ENCODE measurements at regions not wholly inside any gene's neighbourhood (a gene's known extent, or its start where the extent isn't known, plus 50 kb on each side); places are given as distances from the start of the nearest gene placed in this dataset.

GRCh38 chrX:38482183-38482582 is 79.2 kb upstream of the TSPAN7 start:
- Histone ChIP-seq H3K9me3 (ENCODE audit: control insufficient read depth, insufficient read depth, low read length) (no peaks in the 10 kb centered on the region), H2BK15ac (ENCODE audit: low read depth, low read length) (no peak overlapping the region), H3K14ac (replicated peaks; ENCODE audit: low read depth, low read length) (no peak overlapping the region), H4K8ac (ENCODE audit: low read depth in 2 of 2, low read length in 2 of 2) (no peak overlapping the region), H3K23ac (ENCODE audit: low read depth, low read length) (no peak overlapping the region), H3K27ac (ENCODE audit: insufficient read depth, low read length) (no peak overlapping the region), H4K5ac (ENCODE audit: low read depth, low read length) (no peak overlapping the region), H2BK20ac (ENCODE audit: low read depth, low read length) (no peak overlapping the region), H2AK5ac (ENCODE audit: low read depth, low read length) (no peak overlapping the region), H4K91ac (ENCODE audit: insufficient read depth, low read depth, low read length) (no peak overlapping the region), H3K9ac (ENCODE audit: low read depth, low read length) (no peak overlapping the region), H3K18ac (ENCODE audit: low read depth, low read length) (no peak overlapping the region), H3K4ac (ENCODE audit: low read depth, low read length) (no peak overlapping the region), H3K56ac (ENCODE audit: extremely low read depth, insufficient read depth, low read length) (no peak overlapping the region), H3K4me3 (ENCODE audit: insufficient read depth, low read depth, low read length) (no peak overlapping the region), H4K20me1 (ENCODE audit: insufficient read depth, low read length) (no peaks in the 10 kb centered on the region), H3K9me1 (ENCODE audit: insufficient read depth, low read length) (no peaks in the 10 kb centered on the region), H2BK120ac (ENCODE audit: low read depth, low read length) (no peak overlapping the region), H3K27me3 (ENCODE audit: control insufficient read depth, insufficient read depth, low read length) (no peaks in the 10 kb centered on the region), H2AFZ (replicated peaks; ENCODE audit: low read length, poor library complexity) (no peak overlapping the region), H2BK5ac (ENCODE audit: low read depth, low read length, poor library complexity, severe bottlenecking) (no peak overlapping the region), H3K79me1 (ENCODE audit: low read depth in 1 of 2, low read length in 2 of 2) (no peaks in the 10 kb centered on the region), H3K36me3 (ENCODE audit: control insufficient read depth, insufficient read depth, low read length) (no peaks in the 10 kb centered on the region), H3K4me1 (ENCODE audit: control insufficient read depth, insufficient read depth, low read length) (no peaks in the 10 kb centered on the region), H3K4me2 (ENCODE audit: low read depth, low read length) (no peak overlapping the region), H2AK9ac (replicated peaks; ENCODE audit: low read depth, low read length, poor library complexity) (no peak overlapping the region)
- in situ Hi-C loops (cut with MboI; ENCODE audit: low sequenced_read_pairs) (no loop called here), dilution Hi-C loops (cut with HindIII; ENCODE audit: low sequenced_read_pairs, unreplicated experiment) (no loop called here), intact Hi-C loops (cut with micrococcal nuclease) (no loop called here)
- POLR2A ChIA-PET (ENCODE audit: unreplicated experiment), result no interaction called here
- TF ChIP-seq MAZ (IDR thresholded peaks at IDR 0.05; ENCODE audit: borderline replicate concordance, low read depth, low read length) (no peak), FOS (IDR thresholded peaks at IDR 0.05; ENCODE audit: low read depth, low read length) (no peak), POLR2A (IDR thresholded peaks at IDR 0.05; ENCODE audit: low read depth, low read length) (no peak), MAFK (IDR thresholded peaks at IDR 0.05; ENCODE audit: low read depth, low read length) (no peak), NFE2L2 (IDR thresholded peaks at IDR 0.05; ENCODE audit: low read depth, low read length) (no peak), CEBPB (IDR thresholded peaks at IDR 0.05; ENCODE audit: low read depth, low read length) (no peak), BHLHE40 (IDR thresholded peaks at IDR 0.05; ENCODE audit: low read depth, low read length) (no peak), RCOR1 (IDR thresholded peaks at IDR 0.05; ENCODE audit: insufficient replicate concordance, low read length) (no peak), MXI1 (IDR thresholded peaks at IDR 0.05; ENCODE audit: borderline replicate concordance, low read depth, low read length) (no peak)
- TF ChIP-seq, protein P1, sequence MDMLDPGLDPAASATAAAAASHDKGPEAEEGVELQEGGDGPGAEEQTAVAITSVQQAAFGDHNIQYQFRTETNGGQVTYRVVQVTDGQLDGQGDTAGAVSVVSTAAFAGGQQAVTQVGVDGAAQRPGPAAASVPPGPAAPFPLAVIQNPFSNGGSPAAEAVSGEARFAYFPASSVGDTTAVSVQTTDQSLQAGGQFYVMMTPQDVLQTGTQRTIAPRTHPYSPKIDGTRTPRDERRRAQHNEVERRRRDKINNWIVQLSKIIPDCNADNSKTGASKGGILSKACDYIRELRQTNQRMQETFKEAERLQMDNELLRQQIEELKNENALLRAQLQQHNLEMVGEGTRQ (IDR thresholded peaks at IDR 0.05; ENCODE audit: low read depth, low read length), result no peak
- no CpG with 5 or more reads among the region's 3 CpGs for WGBS, 2 experiments (ENCODE audit: extremely low coverage in 2 of 2, insufficient read length in 1 of 2)
- no TSS peak for BruUV-seq (replicated peaks)
- ATAC-seq (ENCODE audit: low read depth) (no peak), DNase-seq (no peak)
- CTCF ChIA-PET, result no interaction called here
